Naive thymus-derived CD4-positive, alpha-beta T cell (primary cell): ENCODE measurements at regions not wholly inside any gene's neighbourhood (a gene's known extent, or its start where the extent isn't known, plus 50 kb on each side); places are given as distances from the start of the nearest gene placed in this dataset.

Experiments used
- ATAC-seq: fragments of 150-1000 bp; cut with Tn5 transposase; 2 replicates; pipeline ENCODE4 v1.10.0; 2021; ENCODE audit warnings: mild to moderate bottlenecking, moderate library complexity
- CTCF ChIA-PET: fragments of 350-600 bp; sonication (Branson Sonifier 250); formaldehyde crosslinking; loops from one replicate; lab custom pipeline; 2021; ENCODE audit warnings: antibody characterized with exemption; lab: Charles Lee
- POLR2A ChIA-PET: fragments of 350-600 bp; sonication (Branson Sonifier 250); formaldehyde crosslinking; loops from one replicate; lab custom pipeline; 2021; ENCODE audit warnings: antibody characterized with exemption, inconsistent platforms; lab: Charles Lee
- DNase-seq, 9 donors: peaks; one replicate each; pipeline versions ENCODE4 v3.0.0 to v3.0.0-alpha.2; 2020 to 2022; ENCODE audit warnings: mixed read lengths in 1 of 9
- H3K27ac ChIP-seq: one replicate; pipeline ENCODE4 v1.7.0; 2013; ENCODE audit warnings: mild to moderate bottlenecking, low read depth, low read length, moderate library complexity
- H3K27me3 ChIP-seq, 2 donors: one replicate each; pipeline ENCODE4 v1.7.0; 2013; ENCODE audit warnings: low read length in 2 of 2, mild to moderate bottlenecking in 2 of 2, moderate library complexity in 2 of 2; ENCODE audit not compliant: control insufficient read depth in 2 of 2, insufficient read depth in 2 of 2
- H3K36me3 ChIP-seq, 3 experiments: 1 replicate in 2 of 3; 2 replicates in 1 of 3; pipeline ENCODE4 v1.7.0; 2013; ENCODE audit warnings: low read length in 3 of 3, mild to moderate bottlenecking in 3 of 3, moderate library complexity in 1 of 3; ENCODE audit not compliant: insufficient read depth in 3 of 3, control insufficient read depth in 2 of 3
- H3K4me1 ChIP-seq, 2 donors: one replicate each; pipeline ENCODE4 v1.7.0; 2013; ENCODE audit warnings: low read length in 2 of 2, mild to moderate bottlenecking in 2 of 2, moderate library complexity in 1 of 2; ENCODE audit not compliant: control insufficient read depth in 2 of 2, insufficient read depth in 2 of 2
- H3K4me3 ChIP-seq: 2 replicates; pipeline ENCODE4 v1.7.0; 2013; ENCODE audit warnings: mild to moderate bottlenecking, low read length
- H3K9me3 ChIP-seq, 3 experiments: 1 replicate in 2 of 3; 2 replicates in 1 of 3; pipeline ENCODE4 v1.7.0; 2013; ENCODE audit warnings: low read length in 3 of 3; ENCODE audit not compliant: control insufficient read depth in 2 of 3
- H3K27ac Mint-ChIP-seq, 9 donors: one replicate each; pipeline ENCODE4 v1.8.0; 2020 to 2022; ENCODE audit warnings: mixed read lengths in 9 of 9, mild to moderate bottlenecking in 8 of 9, moderate library complexity in 5 of 9, inconsistent platforms in 2 of 9
- H3K27me3 Mint-ChIP-seq, 5 donors: one replicate each; pipeline ENCODE4 v1.8.0; 2021 to 2022; ENCODE audit warnings: mixed read lengths in 5 of 5, mild to moderate bottlenecking in 1 of 5
- H3K36me3 Mint-ChIP-seq, 5 donors: one replicate each; pipeline ENCODE4 v1.8.0; 2020 to 2022; ENCODE audit warnings: mixed read lengths in 5 of 5, mild to moderate bottlenecking in 3 of 5, inconsistent platforms in 1 of 5
- H3K4me1 Mint-ChIP-seq, 7 donors: one replicate each; pipeline ENCODE4 v1.8.0; 2020 to 2022; ENCODE audit warnings: mixed read lengths in 7 of 7, mild to moderate bottlenecking in 3 of 7, inconsistent platforms in 1 of 7
- H3K4me3 Mint-ChIP-seq, 10 donors: one replicate each; pipeline ENCODE4 v1.8.0; 2020 to 2022; ENCODE audit warnings: mild to moderate bottlenecking in 10 of 10, mixed read lengths in 10 of 10, moderate library complexity in 6 of 10, inconsistent platforms in 2 of 10
- H3K9me3 Mint-ChIP-seq, 11 donors: one replicate each; pipeline ENCODE4 v1.8.0; 2020 to 2022; ENCODE audit warnings: mixed read lengths in 11 of 11, mild to moderate bottlenecking in 4 of 11, inconsistent platforms in 1 of 11, moderate library complexity in 1 of 11
- intact Hi-C, 2 donors: fragments of 100-400 bp; cut with micrococcal nuclease; formaldehyde crosslinking; loops; one replicate each; pipeline ENCODE4 v1.15.1; 2023

- no peaks in the 10 kb centered on the region for H3K27me3 ChIP-seq
- DNase-seq = no peak
- ATAC-seq = no peak
- no peaks in the 10 kb centered on the region for H3K4me1 Mint-ChIP-seq
- H3K36me3 Mint-ChIP-seq = peaks cover 0 to 4% (median 0%) of the 10 kb centered on the region in 5 donors
- H3K27ac ChIP-seq = no peak overlapping the region
- peaks cover 0 to 6% (median 2%) of the 10 kb centered on the region in 11 donors for H3K9me3 Mint-ChIP-seq
- H3K36me3 ChIP-seq = no peaks in the 10 kb centered on the region
- no peaks in the 10 kb centered on the region for H3K4me1 ChIP-seq
- peaks cover 0 to 20% (median 7%) of the 10 kb centered on the region in 5 donors for H3K27me3 Mint-ChIP-seq
- ChIA-PET POLR2A (no interaction called here), CTCF (no interaction called here)
- intact Hi-C loops = no loop called here
- no peaks in the 10 kb centered on the region for H3K9me3 ChIP-seq
- no peak overlapping the region for H3K27ac Mint-ChIP-seq
- no peak overlapping the region for H3K4me3 ChIP-seq
- no peak overlapping the region for H3K4me3 Mint-ChIP-seq
Measured at GRCh38 chr1:5755552-5756125, 236.6 kb downstream of the NPHP4 start.

GRCh38 chr1:5754817-5755551 lies 237.2 kb downstream of the NPHP4 start:
- intact Hi-C loops = no loop called here
- CTCF ChIA-PET = no interaction called here

GRCh38 chr1:5753549-5754421 lies 238.4 kb downstream of the NPHP4 start:
- H3K4me1 ChIP-seq = no peaks in the 10 kb centered on the region
- H3K4me3 ChIP-seq = no peak overlapping the region
- no peaks in the 10 kb centered on the region for H3K36me3 ChIP-seq
- no peaks in the 10 kb centered on the region for H3K27me3 ChIP-seq
- ATAC-seq (no peak), DNase-seq (no peak)
- peaks cover 0 to 4% (median 0%) of the 10 kb centered on the region in 11 donors for H3K9me3 Mint-ChIP-seq
- H3K4me1 Mint-ChIP-seq = peaks cover 0 to 2% (median 0%) of the 10 kb centered on the region in 7 donors
- intact Hi-C loops = no loop called here
- no peak overlapping the region for H3K27ac ChIP-seq
- ChIA-PET CTCF (no interaction called here), POLR2A (no interaction called here)
- H3K4me3 Mint-ChIP-seq = no peak overlapping the region
- no peaks in the 10 kb centered on the region for H3K36me3 Mint-ChIP-seq
- peaks cover 0 to 23% (median 10%) of the 10 kb centered on the region in 5 donors for H3K27me3 Mint-ChIP-seq
- no peaks in the 10 kb centered on the region for H3K9me3 ChIP-seq
- no peak overlapping the region for H3K27ac Mint-ChIP-seq

More at GRCh38 chr1:5754817-5755551, 237.2 kb downstream of the NPHP4 start:
- H3K4me1 ChIP-seq = no peaks in the 10 kb centered on the region
- ATAC-seq = no peak
- peaks cover 0 to 4% (median 0%) of the 10 kb centered on the region in 11 donors for H3K9me3 Mint-ChIP-seq
- no peaks in the 10 kb centered on the region for H3K9me3 ChIP-seq
- H3K36me3 ChIP-seq = no peaks in the 10 kb centered on the region
- no peaks in the 10 kb centered on the region for H3K36me3 Mint-ChIP-seq
- peaks cover 0 to 17% (median 7%) of the 10 kb centered on the region in 5 donors for H3K27me3 Mint-ChIP-seq
- H3K27ac ChIP-seq = no peak overlapping the region
- no peaks in the 10 kb centered on the region for H3K27me3 ChIP-seq
- H3K4me3 ChIP-seq = no peak overlapping the region
- POLR2A ChIA-PET = no interaction called here
- H3K4me3 Mint-ChIP-seq = no peak overlapping the region
- H3K4me1 Mint-ChIP-seq = no peaks in the 10 kb centered on the region
- DNase-seq = no peak
- H3K27ac Mint-ChIP-seq = no peak overlapping the region

DNA sequence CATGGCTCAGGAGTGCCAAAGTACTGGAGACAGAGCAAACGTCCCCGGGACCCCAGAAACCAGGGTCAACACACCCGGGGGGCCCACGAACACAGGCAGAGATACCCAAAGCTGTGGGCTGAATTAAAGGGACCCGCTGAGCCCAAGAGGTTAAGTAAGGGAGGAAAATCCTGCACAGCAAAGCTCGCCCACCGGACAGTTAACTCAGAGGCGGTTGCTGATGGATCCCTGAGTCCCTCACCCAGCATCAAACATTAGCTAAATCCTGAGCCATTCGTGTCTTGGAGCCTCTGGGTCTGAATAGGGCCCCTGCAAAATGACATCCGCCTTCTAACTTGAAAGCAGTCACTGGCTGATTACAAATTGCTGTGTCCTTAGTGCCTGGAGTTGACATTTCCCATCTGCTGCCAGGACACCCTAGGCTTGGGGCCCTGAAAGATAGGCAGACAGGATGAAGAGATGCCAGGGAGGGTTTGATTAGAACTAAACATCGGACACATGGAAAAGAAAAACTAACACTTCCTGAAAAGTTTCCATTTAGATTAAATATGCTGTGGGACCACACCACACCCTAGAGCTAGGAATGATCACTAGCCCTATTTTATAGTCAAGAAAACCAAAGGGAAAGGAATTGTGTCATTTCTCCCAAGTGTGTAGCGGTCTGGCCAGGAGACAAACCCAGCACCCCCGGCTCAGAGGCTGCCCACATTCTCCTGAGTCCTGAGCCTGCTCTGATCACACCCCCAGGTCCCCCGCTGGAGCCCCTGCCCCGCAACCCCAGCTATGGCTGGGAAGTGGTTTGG lies 239.3 kb downstream of the NPHP4 start:
- ChIA-PET CTCF (no interaction called here), POLR2A (no interaction called here)
- Histone ChIP-seq H3K4me1 (no peaks in the 10 kb centered on the region), H3K36me3 (no peaks in the 10 kb centered on the region), H3K9me3 (no peaks in the 10 kb centered on the region), H3K4me3 (no peak overlapping the region), H3K27ac (no peak overlapping the region), H3K27me3 (no peaks in the 10 kb centered on the region)
- no peak overlapping the region for H3K4me3 Mint-ChIP-seq
- ATAC-seq (no peak), DNase-seq (no peak)
- H3K27ac Mint-ChIP-seq = no peak overlapping the region
- peaks cover 0 to 2% (median 0%) of the 10 kb centered on the region in 11 donors for H3K9me3 Mint-ChIP-seq
- intact Hi-C loops = no loop called here
- no peaks in the 10 kb centered on the region for H3K36me3 Mint-ChIP-seq
- H3K4me1 Mint-ChIP-seq = peaks cover 0 to 2% (median 0%) of the 10 kb centered on the region in 7 donors
- H3K27me3 Mint-ChIP-seq = peaks cover 0 to 18% (median 10%) of the 10 kb centered on the region in 5 donors

GRCh38 chr1:5751833-5752745 lies 240.1 kb downstream of the NPHP4 start:
- no peak for DNase-seq
- H3K4me1 ChIP-seq = no peaks in the 10 kb centered on the region
- H3K4me3 Mint-ChIP-seq = no peak overlapping the region
- ATAC-seq = no peak
- H3K27ac Mint-ChIP-seq = no peak overlapping the region
- ChIA-PET POLR2A (no interaction called here), CTCF (no interaction called here)
- H3K4me1 Mint-ChIP-seq = peaks cover 0 to 2% (median 0%) of the 10 kb centered on the region in 7 donors
- no peak overlapping the region for H3K27ac ChIP-seq
- intact Hi-C loops = no loop called here
- H3K36me3 ChIP-seq = no peaks in the 10 kb centered on the region
- peaks cover 0 to 1% (median 0%) of the 10 kb centered on the region in 11 donors for H3K9me3 Mint-ChIP-seq
- H3K27me3 Mint-ChIP-seq = peaks cover 0 to 14% (median 10%) of the 10 kb centered on the region in 5 donors
- H3K36me3 Mint-ChIP-seq = no peaks in the 10 kb centered on the region
- no peaks in the 10 kb centered on the region for H3K27me3 ChIP-seq
- H3K4me3 ChIP-seq = no peak overlapping the region
- no peaks in the 10 kb centered on the region for H3K9me3 ChIP-seq
